Transverse colon (tissue), 4 donors: ENCODE measurements at regions not wholly inside any gene's neighbourhood (a gene's known extent, or its start where the extent isn't known, plus 50 kb on each side); places are given as distances from the start of the nearest gene placed in this dataset.

ENCODE experiments used
- DNase-seq: peaks from one replicate; pipeline ENCODE4 v3.0.0-alpha.2; 2019
- H3K27ac ChIP-seq, 4 donors: fragments of 200-600 bp; sonication (generic); 2 replicates each; pipeline ENCODE4 v1.5.1; 2016 to 2018; ENCODE audit warnings: inconsistent platforms in 4 of 4
- H3K27me3 ChIP-seq: fragments of 200-600 bp; sonication (generic); 2 replicates; pipeline ENCODE4 v1.5.1; 2017; ENCODE audit warnings: inconsistent platforms
- H3K36me3 ChIP-seq, 4 donors: fragments of 200-600 bp; sonication (generic); 2 replicates each; pipeline ENCODE4 v1.5.1; 2017 to 2019; ENCODE audit warnings: inconsistent platforms in 4 of 4
- H3K4me1 ChIP-seq, 4 donors: fragments of 200-600 bp; sonication (generic); 2 replicates each; pipeline ENCODE4 v1.5.1; 2017 to 2020; ENCODE audit warnings: inconsistent platforms in 4 of 4
- H3K4me3 ChIP-seq, 4 donors: fragments of 200-600 bp; sonication (generic); 1 replicate in 1 of 4; 2 replicates in 3 of 4; pipeline versions ENCODE4 v1.5.1 to v1.6.1; 2017 to 2019; ENCODE audit warnings: inconsistent platforms in 4 of 4
- H3K9me3 ChIP-seq, 2 donors: fragments of 200-600 bp; sonication (generic); 2 replicates each; pipeline ENCODE4 v1.5.1; 2017 to 2019; ENCODE audit warnings: inconsistent platforms in 2 of 2
- EP300 ChIP-seq: sonication (generic); formaldehyde crosslinking; IDR thresholded peaks from one replicate; pipeline ENCODE4 v1.6.1; 2017; ENCODE audit warnings: antibody characterized with exemption, low read depth
- POLR2A ChIP-seq: fragments of 450-650 bp; IDR thresholded peaks from one replicate; pipeline ENCODE4 v1.6.1; 2016; ENCODE audit warnings: antibody characterized with exemption, mild to moderate bottlenecking, moderate library complexity
- POLR2AphosphoS5 ChIP-seq, 3 donors: sonication (generic); formaldehyde crosslinking; IDR thresholded peaks; one replicate each; pipeline ENCODE4 v1.6.1; 2016; ENCODE audit warnings: antibody characterized with exemption in 3 of 3
- WGBS, 2 donors: methylation state at CpG; one replicate each; pipeline ENCODE4 v1.1.5; 2018; ENCODE audit warnings: low coverage in 1 of 2; 5-methylcytosine and 5-hydroxymethylcytosine counted together
- in situ Hi-C, 4 donors: fragments of 200-750 bp; cut with MboI; loops; one replicate each; pipeline versions ENCODE4 v1.15.0 to v1.15.1; 2017; ENCODE audit warnings: low sequenced_read_pairs in 3 of 4, low pct_ligation_motif_present in 1 of 4, low pct_unique_long_range_greater_than_20kb in 1 of 4
- intact Hi-C: fragments of 100-400 bp; cut with DNase I; formaldehyde crosslinking; loops from one replicate; pipeline ENCODE4 v1.15.1; 2023; ENCODE audit warnings: low total_unique reads
- TF ChIP-seq, protein P1 (sequence below), 5 experiments: fragments of 200-600 bp in 3 of 5; fragments of 450-650 bp in 2 of 5; sonication (generic) in 3 of 5; IDR thresholded peaks; 1 replicate in 2 of 5; 2 replicates in 3 of 5; pipeline ENCODE4 v1.5.1; 2016 to 2017; ENCODE audit warnings: antibody characterized with exemption in 5 of 5, inconsistent platforms in 3 of 5, mild to moderate bottlenecking in 2 of 5, moderate library complexity in 1 of 5

DNA sequence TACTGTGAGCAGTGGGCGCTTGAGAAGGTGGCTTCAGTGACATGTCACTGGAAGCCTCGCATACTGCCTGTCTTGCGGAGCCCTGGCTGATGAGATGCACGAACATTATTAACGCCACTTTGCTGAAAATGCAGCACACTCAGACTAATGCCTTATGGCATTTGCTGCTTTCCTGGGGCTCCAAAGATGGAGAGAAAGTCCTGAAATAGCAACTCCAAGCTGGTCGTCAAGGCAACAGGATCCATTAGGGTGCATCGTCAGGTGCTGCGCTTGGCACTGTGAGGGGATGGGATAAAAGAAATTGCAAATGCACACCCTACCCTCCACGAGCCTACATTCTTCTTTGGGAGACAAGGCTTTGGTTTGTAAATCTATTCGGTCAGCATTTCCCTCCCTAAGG lies 592.5 kb downstream of the TYW1 start:
- 80 to 91% methylated on average over 5 to 10 of the region's 10 CpGs for WGBS, 2 donors
- TF ChIP-seq POLR2AphosphoS5 (IDR thresholded peaks at IDR 0.05) = no peak
- TF ChIP-seq EP300 = no peak
- TF ChIP-seq, protein P1, sequence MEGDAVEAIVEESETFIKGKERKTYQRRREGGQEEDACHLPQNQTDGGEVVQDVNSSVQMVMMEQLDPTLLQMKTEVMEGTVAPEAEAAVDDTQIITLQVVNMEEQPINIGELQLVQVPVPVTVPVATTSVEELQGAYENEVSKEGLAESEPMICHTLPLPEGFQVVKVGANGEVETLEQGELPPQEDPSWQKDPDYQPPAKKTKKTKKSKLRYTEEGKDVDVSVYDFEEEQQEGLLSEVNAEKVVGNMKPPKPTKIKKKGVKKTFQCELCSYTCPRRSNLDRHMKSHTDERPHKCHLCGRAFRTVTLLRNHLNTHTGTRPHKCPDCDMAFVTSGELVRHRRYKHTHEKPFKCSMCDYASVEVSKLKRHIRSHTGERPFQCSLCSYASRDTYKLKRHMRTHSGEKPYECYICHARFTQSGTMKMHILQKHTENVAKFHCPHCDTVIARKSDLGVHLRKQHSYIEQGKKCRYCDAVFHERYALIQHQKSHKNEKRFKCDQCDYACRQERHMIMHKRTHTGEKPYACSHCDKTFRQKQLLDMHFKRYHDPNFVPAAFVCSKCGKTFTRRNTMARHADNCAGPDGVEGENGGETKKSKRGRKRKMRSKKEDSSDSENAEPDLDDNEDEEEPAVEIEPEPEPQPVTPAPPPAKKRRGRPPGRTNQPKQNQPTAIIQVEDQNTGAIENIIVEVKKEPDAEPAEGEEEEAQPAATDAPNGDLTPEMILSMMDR (IDR thresholded peaks at IDR 0.05) = no peak
- H3K4me3 ChIP-seq = no peak overlapping the region
- peaks cover 0 to 5% of the 10 kb centered on the region in 2 donors for H3K9me3 ChIP-seq
- no peaks in the 10 kb centered on the region for H3K27me3 ChIP-seq
- no peaks in the 10 kb centered on the region for H3K36me3 ChIP-seq
- H3K4me1 ChIP-seq = no peaks in the 10 kb centered on the region
- in situ Hi-C loops = no loop called here
- DNase-seq = no peak
- no peak overlapping the region for H3K27ac ChIP-seq
- intact Hi-C loops = no loop called here

DNA sequence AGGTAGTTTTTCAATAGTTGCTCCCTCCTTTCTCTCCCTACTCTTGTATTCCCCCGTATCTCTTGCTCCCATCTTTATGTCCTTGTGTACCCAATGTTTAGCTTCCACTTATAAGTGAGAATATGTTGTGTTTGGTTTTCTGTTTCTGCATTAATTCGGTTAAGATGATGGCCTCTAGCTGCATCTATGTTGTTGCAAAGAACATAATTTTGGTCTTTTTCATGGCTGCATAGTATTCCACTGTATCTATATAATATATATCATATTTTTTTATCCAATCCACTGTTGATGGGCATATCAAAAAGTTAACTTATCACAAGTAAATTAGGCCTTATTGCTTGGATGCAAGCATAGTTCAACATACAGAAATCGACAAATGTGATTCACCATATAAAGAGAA lies 594.0 kb downstream of the TYW1 start:
- no peaks in the 10 kb centered on the region for H3K36me3 ChIP-seq
- H3K9me3 ChIP-seq = peaks cover 0 to 5% of the 10 kb centered on the region in 2 donors

DNA sequence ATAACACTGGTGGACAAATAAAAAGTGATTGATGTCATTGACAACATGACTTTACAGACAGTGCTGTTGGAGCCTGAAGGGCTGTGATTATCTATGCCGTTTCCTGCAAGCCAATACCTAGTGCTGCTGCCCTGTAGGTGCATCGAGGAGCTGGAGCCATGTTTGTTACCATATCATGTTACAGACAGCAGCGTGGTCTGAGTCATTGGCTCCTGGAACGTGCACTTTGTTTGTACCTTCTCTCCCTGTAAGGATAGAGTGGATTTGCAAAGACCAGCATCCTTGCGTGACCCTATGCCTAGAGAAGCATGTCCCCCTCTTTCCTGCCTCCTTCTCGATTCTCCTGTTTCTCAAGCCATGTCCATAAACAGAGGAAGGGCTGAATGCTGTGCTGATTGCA lies 597.2 kb downstream of the TYW1 start:
- H3K4me1 ChIP-seq = no peaks in the 10 kb centered on the region
- TF ChIP-seq POLR2AphosphoS5 (IDR thresholded peaks at IDR 0.05) (no peak), POLR2A (no peak), EP300 (no peak)
- TF ChIP-seq, protein P1 (IDR thresholded peaks at IDR 0.05) = no peak
- 46% methylated on average over 6 of the region's 6 CpGs; no CpG with 5 or more reads in 1 of the 2 donors for WGBS, 2 donors
- no peak for DNase-seq
- no peak overlapping the region for H3K27ac ChIP-seq
- no peaks in the 10 kb centered on the region for H3K9me3 ChIP-seq
- in situ Hi-C loops = no loop called here
- intact Hi-C loops = no loop called here
- no peak overlapping the region for H3K4me3 ChIP-seq
- no peaks in the 10 kb centered on the region for H3K36me3 ChIP-seq
- H3K27me3 ChIP-seq = no peaks in the 10 kb centered on the region

More for the DNA sequence above, 594.0 kb downstream of the TYW1 start:
- WGBS, 2 donors = 68 to 82% methylated on average over 3 of the region's 3 CpGs
- no peaks in the 10 kb centered on the region for H3K27me3 ChIP-seq
- TF ChIP-seq, protein P1 (IDR thresholded peaks at IDR 0.05) = no peak
- TF ChIP-seq EP300 (no peak), POLR2AphosphoS5 (IDR thresholded peaks at IDR 0.05) (no peak), POLR2A (no peak)
- in situ Hi-C loops (no loop called here), intact Hi-C loops (no loop called here)
- no peaks in the 10 kb centered on the region for H3K4me1 ChIP-seq
- no peak overlapping the region for H3K4me3 ChIP-seq
- H3K27ac ChIP-seq = no peak overlapping the region
- no peak for DNase-seq

DNA sequence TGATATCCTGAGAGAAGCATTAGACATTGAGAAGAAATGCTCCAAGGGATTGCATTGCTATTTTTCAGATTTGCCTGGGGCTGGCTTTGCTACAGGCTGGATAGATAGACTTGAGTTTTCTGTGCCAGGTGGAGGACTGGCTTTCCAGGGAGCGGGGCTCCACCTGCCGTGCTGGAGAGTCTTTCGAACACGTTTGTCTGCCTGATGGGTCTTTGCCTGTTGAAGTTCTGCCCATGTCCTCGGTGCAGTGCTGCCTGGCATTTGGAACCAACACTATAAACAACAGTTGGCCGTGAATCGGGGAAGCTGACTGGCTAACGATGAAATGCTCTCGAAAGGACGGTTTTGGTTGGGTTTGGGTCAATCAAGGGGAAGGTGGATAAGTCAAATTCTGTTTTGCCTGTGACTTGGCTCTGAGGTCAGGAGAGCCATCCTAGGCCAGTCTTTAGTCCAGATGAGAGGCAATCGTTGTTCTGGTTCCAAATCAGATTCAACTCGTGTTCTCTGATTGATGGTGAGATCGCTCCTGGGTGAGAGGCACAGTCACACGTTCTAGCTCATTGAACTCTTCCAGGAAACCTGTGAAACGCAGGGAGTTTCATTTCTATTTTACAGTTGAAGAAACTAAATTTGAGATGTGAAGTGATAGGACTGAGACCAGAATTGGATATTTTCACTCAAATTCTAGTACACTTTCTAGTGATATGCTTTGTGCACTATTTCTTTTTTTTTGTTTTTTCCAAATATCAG lies 599.0 kb downstream of the TYW1 start:
- DNase-seq = no peak
- Histone ChIP-seq H3K4me1 (no peaks in the 10 kb centered on the region), H3K27ac (no peak overlapping the region), H3K36me3 (no peaks in the 10 kb centered on the region), H3K9me3 (no peaks in the 10 kb centered on the region), H3K27me3 (no peaks in the 10 kb centered on the region), H3K4me3 (no peak overlapping the region)
- WGBS, 2 donors = 76 to 84% methylated on average over 5 to 15 of the region's 15 CpGs
- in situ Hi-C loops (no loop called here), intact Hi-C loops (no loop called here)
- TF ChIP-seq POLR2A (no peak), EP300 (no peak), POLR2AphosphoS5 (IDR thresholded peaks at IDR 0.05) (no peak)
- TF ChIP-seq, protein P1 (IDR thresholded peaks at IDR 0.05) = no peak
